ENCODE measurements at regions not wholly inside any gene's neighbourhood (a gene's known extent, or its start where the extent isn't known, plus 50 kb on each side); places are given as distances from the start of the nearest gene placed in this dataset.

DNA sequence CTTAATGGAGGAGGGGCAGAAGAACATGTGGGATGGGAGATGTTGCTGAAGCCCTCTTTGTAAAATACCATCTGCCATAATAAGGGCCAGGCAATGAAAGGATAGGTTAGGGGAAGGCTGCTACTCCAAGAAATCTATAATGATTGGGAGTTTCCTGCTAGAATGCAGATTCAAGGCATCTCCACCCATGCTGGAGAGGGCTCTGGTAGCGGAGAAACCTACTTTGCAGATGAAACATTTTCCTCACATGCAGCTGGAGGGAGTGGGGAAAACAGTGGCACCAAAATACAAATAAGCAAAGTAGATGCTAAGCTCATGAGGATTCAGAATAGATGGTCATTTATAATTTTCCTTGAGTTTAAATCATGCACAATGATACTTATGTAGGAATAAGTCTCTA, 82.3 kb upstream of the GCFC2 start:
- TF ChIP-seq EZH2 (IDR thresholded peaks at IDR 0.05; ENCODE audit: insufficient read depth, poor library complexity, severe bottlenecking) (no peak), EZH2phosphoT487 (IDR thresholded peaks at IDR 0.05; ENCODE audit: insufficient read depth, low read depth) (no peak)

Measured in GM23248 (cell line).